HCT116 (cell line): ENCODE measurements at regions not wholly inside any gene's neighbourhood (a gene's known extent, or its start where the extent isn't known, plus 50 kb on each side); places are given as distances from the start of the nearest gene placed in this dataset.

Experiments
- ATAC-seq: fragments of 200-7000 bp; cut with Tn5 transposase; 2 replicates; pipeline ENCODE4 v1.9.1; 2020; ENCODE audit warnings: mild to moderate bottlenecking, moderate library complexity
- BruUV-seq: library from RNA; stranded (reverse); fragments of 400-500 nt; replicated peaks from 2 replicates; lab custom pipeline; 2021; lab: Mats Ljungman, UMichigan
- CTCF ChIA-PET: fragments of 300-600 bp; sonication (Branson Sonifier 250); formaldehyde crosslinking; loops from one replicate; lab custom pipeline; 2021; ENCODE audit warnings: antibody characterized with exemption; lab: Charles Lee
- POLR2A ChIA-PET: fragments of 300-600, 350-600 bp; sonication (Branson Sonifier 250); formaldehyde crosslinking; loops from one replicate; lab custom pipeline; 2021; ENCODE audit warnings: antibody characterized with exemption; lab: Charles Lee
- RAD21 ChIA-PET, 2 experiments: fragments of 300-600 bp; sonication (Branson Sonifier 250); formaldehyde crosslinking; loops; one replicate each; lab custom pipeline; 2023; ENCODE audit warnings: low total read pairs in 2 of 2; ENCODE audit not compliant: uncharacterized antibody in 2 of 2, unreplicated experiment in 2 of 2, low non-redundant PET in 1 of 2; lab: Charles Lee
- DNase-seq: peaks from one replicate; pipeline ENCODE4 v3.0.0-alpha.2; 2010; ENCODE audit warnings: low read depth, low spot score
- H2AFZ ChIP-seq: fragments of 200-600 bp; shearing (Covaris generic), sonication (generic); 2 replicates; pipeline ENCODE4 v1.6.1; 2017; ENCODE audit warnings: low read depth, mixed run types, mixed read lengths, antibody characterized with exemption, low read length; ENCODE audit not compliant: poor library complexity, severe bottlenecking
- H3K27ac ChIP-seq: 2 replicates; pipeline ENCODE4 v1.5.1; 2012; ENCODE audit warnings: low read depth, low read length
- H3K27me3 ChIP-seq: fragments of 200-600 bp; sonication (generic); 2 replicates; pipeline ENCODE4 v1.6.1; 2016; ENCODE audit warnings: mixed run types, low read length, mixed read lengths; ENCODE audit not compliant: insufficient read depth
- H3K36me3 ChIP-seq, 2 experiments: fragments of 200-500 bp in 1 of 2; fragments of 200-600 bp in 1 of 2; sonication (Bioruptor generic) in 1 of 2; sonication (generic) in 1 of 2; 2 replicates each; pipeline versions ENCODE4 v1.5.1 to v1.6.1; 2014 to 2016; ENCODE audit warnings: low read length in 2 of 2, inconsistent platforms in 1 of 2, mixed read lengths in 1 of 2, mixed run types in 1 of 2; ENCODE audit not compliant: insufficient read depth in 2 of 2, control insufficient read depth in 1 of 2
- H3K4me1 ChIP-seq, 2 experiments: fragments of 200-600 bp in 1 of 2; sonication (generic) in 1 of 2; 2 replicates each; pipeline versions ENCODE4 v1.5.1 to v1.6.1; 2012 to 2017; ENCODE audit warnings: low read length in 2 of 2, inconsistent platforms in 1 of 2, mild to moderate bottlenecking in 1 of 2, mixed read lengths in 1 of 2, mixed run types in 1 of 2, moderate library complexity in 1 of 2; ENCODE audit not compliant: insufficient read depth in 2 of 2, control insufficient read depth in 1 of 2
- H3K4me2 ChIP-seq: fragments of 200-600 bp; sonication (generic); 2 replicates; pipeline ENCODE4 v1.6.1; 2017; ENCODE audit warnings: mixed run types, low read length, mixed read lengths
- H3K4me3 ChIP-seq, 2 experiments: fragments of 200-600 bp in 1 of 2; sonication (generic) in 1 of 2; replicated peaks in 1 of 2; 2 replicates each; pipeline ENCODE4 v1.5.1; 2011 to 2016; ENCODE audit warnings: low read length in 2 of 2, control low read depth in 1 of 2, low read depth in 1 of 2, mild to moderate bottlenecking in 1 of 2, mixed read lengths in 1 of 2, mixed run types in 1 of 2
- H3K79me2 ChIP-seq: fragments of 200-600 bp; sonication (generic); 2 replicates; pipeline ENCODE4 v1.6.1; 2017; ENCODE audit warnings: mild to moderate bottlenecking, mixed run types, low read length, moderate library complexity, mixed read lengths; ENCODE audit not compliant: insufficient read depth
- H3K9ac ChIP-seq: fragments of 200-600 bp; sonication (generic); 2 replicates; pipeline ENCODE4 v1.6.1; 2016; ENCODE audit warnings: low read length, mixed read lengths
- H3K9me2 ChIP-seq: fragments of 200-600 bp; sonication (generic), shearing (Covaris generic); 2 replicates; pipeline ENCODE4 v1.6.1; 2017; ENCODE audit warnings: mixed run types, mild to moderate bottlenecking, moderate library complexity; ENCODE audit not compliant: insufficient read depth
- H3K9me3 ChIP-seq, 2 experiments: fragments of 200-500 bp in 1 of 2; fragments of 200-600 bp in 1 of 2; sonication (Bioruptor generic) in 1 of 2; sonication (generic) in 1 of 2; 2 replicates each; pipeline ENCODE4 v1.6.1; 2014 to 2017; ENCODE audit warnings: low read length in 2 of 2, mixed read lengths in 2 of 2, inconsistent platforms in 1 of 2, low read depth in 1 of 2, mild to moderate bottlenecking in 1 of 2, mixed run types in 1 of 2, moderate library complexity in 1 of 2; ENCODE audit not compliant: control insufficient read depth in 1 of 2, insufficient read depth in 1 of 2
- H4K20me1 ChIP-seq: fragments of 200-600 bp; sonication (generic), shearing (Covaris generic); 2 replicates; pipeline ENCODE4 v1.6.1; 2017; ENCODE audit warnings: mixed run types, mild to moderate bottlenecking, moderate library complexity; ENCODE audit not compliant: insufficient read depth
- CBX3 ChIP-seq: IDR thresholded peaks from 2 replicates; pipeline ENCODE4 v1.6.1; 2012; ENCODE audit warnings: low read depth
- EGR1 ChIP-seq: IDR thresholded peaks from 2 replicates; pipeline ENCODE4 v1.6.1; 2012; ENCODE audit warnings: low read depth
- ELF1 ChIP-seq: IDR thresholded peaks from 2 replicates; pipeline ENCODE4 v1.6.1; 2012; ENCODE audit warnings: low read depth, borderline replicate concordance
- EZH2 ChIP-seq: fragments of 200-600 bp; sonication (generic); IDR thresholded peaks from 2 replicates; pipeline ENCODE4 v1.6.1; 2017; ENCODE audit warnings: antibody characterized with exemption, mixed run types
- EZH2phosphoT487 ChIP-seq: fragments of 200-600 bp; IDR thresholded peaks from 2 replicates; pipeline ENCODE4 v1.6.1; 2018; ENCODE audit warnings: antibody characterized with exemption, borderline replicate concordance
- FOSL1 ChIP-seq: IDR thresholded peaks from 2 replicates; pipeline ENCODE4 v1.6.1; 2012; ENCODE audit warnings: low read depth
- JUND ChIP-seq: IDR thresholded peaks from 2 replicates; pipeline ENCODE4 v1.6.1; 2012
- POLR2A ChIP-seq: IDR thresholded peaks from 2 replicates; pipeline ENCODE4 v1.7.0; 2011; ENCODE audit warnings: borderline replicate concordance; ENCODE audit not compliant: insufficient read depth, insufficient read length; ENCODE audit errors: extremely low read depth
- POLR2AphosphoS5 ChIP-seq: IDR thresholded peaks from 2 replicates; pipeline ENCODE4 v1.6.1; 2011; ENCODE audit warnings: mild to moderate bottlenecking, low read depth, low read length, moderate library complexity
- RAD21 ChIP-seq: IDR thresholded peaks from 2 replicates; pipeline ENCODE4 v1.6.1; 2012; ENCODE audit warnings: low read depth, mild to moderate bottlenecking
- REST ChIP-seq: IDR thresholded peaks from 2 replicates; pipeline ENCODE4 v1.6.1; 2012; ENCODE audit warnings: low read depth
- SIN3A ChIP-seq: IDR thresholded peaks from 2 replicates; pipeline ENCODE4 v1.6.1; 2012; ENCODE audit warnings: low read depth
- SP1 ChIP-seq: IDR thresholded peaks from 2 replicates; pipeline ENCODE4 v1.6.1; 2012; ENCODE audit warnings: low read depth
- SRF ChIP-seq: IDR thresholded peaks from 2 replicates; pipeline ENCODE4 v1.6.1; 2012; ENCODE audit warnings: low read depth
- YY1 ChIP-seq: IDR thresholded peaks from 2 replicates; pipeline ENCODE4 v1.6.1; 2011; ENCODE audit warnings: low read length, low read depth, moderate library complexity, mild to moderate bottlenecking; ENCODE audit not compliant: insufficient replicate concordance; ENCODE audit errors: extremely low read depth
- ZBTB33 ChIP-seq: IDR thresholded peaks from 2 replicates; pipeline ENCODE4 v1.6.1; 2011; ENCODE audit warnings: mild to moderate bottlenecking, low read length, moderate library complexity; ENCODE audit not compliant: insufficient replicate concordance; ENCODE audit errors: extremely low read depth
- ZFX ChIP-seq: fragments of 450-650 bp; IDR thresholded peaks from 2 replicates; pipeline ENCODE4 v1.6.1; 2017
- ZNF274 ChIP-seq: fragments of 200-500 bp; sonication (Bioruptor generic); IDR thresholded peaks from 2 replicates; pipeline ENCODE4 v1.6.1; 2014; ENCODE audit warnings: mild to moderate bottlenecking, low read depth, low read length, inconsistent platforms
- intact Hi-C: fragments of 100-400 bp; cut with micrococcal nuclease; formaldehyde crosslinking; loops from 2 replicates; pipeline ENCODE4 v1.10.0; 2022
- TF ChIP-seq, protein P1 (sequence below), 3 experiments: fragments of 200-600 bp in 1 of 3; sonication (generic) in 1 of 3; IDR thresholded peaks in 2 of 3; conservative IDR thresholded peaks in 1 of 3; 2 replicates each; pipeline ENCODE4 v1.5.1; 2012 to 2017; ENCODE audit warnings: low read depth in 2 of 3, low read length in 2 of 3, antibody characterized with exemption in 1 of 3, borderline replicate concordance in 1 of 3, control low read depth in 1 of 3, mild to moderate bottlenecking in 1 of 3, mixed read lengths in 1 of 3, mixed run types in 1 of 3, moderate library complexity in 1 of 3; ENCODE audit not compliant: insufficient read depth in 1 of 3

DNA sequence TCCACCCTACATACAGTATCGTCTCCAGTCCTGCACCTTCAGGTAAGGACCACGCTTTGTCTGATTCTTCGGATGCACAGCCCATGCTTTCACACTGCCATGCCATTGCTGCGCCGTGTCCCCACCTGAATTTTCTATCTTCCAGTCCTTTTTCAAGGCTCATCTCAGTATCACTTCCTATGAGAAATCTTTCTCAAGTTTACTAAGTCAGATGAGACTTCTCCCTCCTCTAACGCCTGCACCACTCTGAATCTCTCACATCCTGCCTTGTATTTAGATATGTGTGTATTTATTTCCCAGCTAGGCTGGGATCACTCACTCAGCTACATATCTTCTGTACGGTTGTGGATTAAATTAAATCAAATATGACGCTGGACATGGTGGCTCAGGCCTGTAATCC is 116.8 kb downstream of the SMIM20 start:
- TF ChIP-seq REST (no peak), EGR1 (no peak), ZNF274 (no peak), YY1 (no peak), SP1 (no peak), CBX3 (no peak), EZH2 (no peak), ZFX (no peak), SRF (no peak), POLR2A (no peak), RAD21 (no peak), POLR2AphosphoS5 (no peak), FOSL1 (no peak), ELF1 (no peak), ZBTB33 (no peak), JUND (no peak), SIN3A (no peak), EZH2phosphoT487 (no peak)
- TF ChIP-seq, protein P1, sequence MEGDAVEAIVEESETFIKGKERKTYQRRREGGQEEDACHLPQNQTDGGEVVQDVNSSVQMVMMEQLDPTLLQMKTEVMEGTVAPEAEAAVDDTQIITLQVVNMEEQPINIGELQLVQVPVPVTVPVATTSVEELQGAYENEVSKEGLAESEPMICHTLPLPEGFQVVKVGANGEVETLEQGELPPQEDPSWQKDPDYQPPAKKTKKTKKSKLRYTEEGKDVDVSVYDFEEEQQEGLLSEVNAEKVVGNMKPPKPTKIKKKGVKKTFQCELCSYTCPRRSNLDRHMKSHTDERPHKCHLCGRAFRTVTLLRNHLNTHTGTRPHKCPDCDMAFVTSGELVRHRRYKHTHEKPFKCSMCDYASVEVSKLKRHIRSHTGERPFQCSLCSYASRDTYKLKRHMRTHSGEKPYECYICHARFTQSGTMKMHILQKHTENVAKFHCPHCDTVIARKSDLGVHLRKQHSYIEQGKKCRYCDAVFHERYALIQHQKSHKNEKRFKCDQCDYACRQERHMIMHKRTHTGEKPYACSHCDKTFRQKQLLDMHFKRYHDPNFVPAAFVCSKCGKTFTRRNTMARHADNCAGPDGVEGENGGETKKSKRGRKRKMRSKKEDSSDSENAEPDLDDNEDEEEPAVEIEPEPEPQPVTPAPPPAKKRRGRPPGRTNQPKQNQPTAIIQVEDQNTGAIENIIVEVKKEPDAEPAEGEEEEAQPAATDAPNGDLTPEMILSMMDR (IDR thresholded peaks at IDR 0.05 in 2 of 3, conservative IDR thresholded peaks at IDR 0.05 in 1 of 3; ENCODE audit: borderline replicate concordance in 1 of 3, insufficient read depth in 1 of 3, low read depth in 2 of 3, low read length in 2 of 3): no peak
- H3K4me3 ChIP-seq: no peak overlapping the region
- ChIA-PET POLR2A (no interaction called here), RAD21 (no interaction called here), CTCF (no interaction called here)
- H3K4me2 ChIP-seq: no peak overlapping the region
- no peak for ATAC-seq
- no TSS peak for BruUV-seq
- intact Hi-C loops: no loop called here
- H3K9me3 ChIP-seq: no peaks in the 10 kb centered on the region
- no peak overlapping the region for H3K9ac ChIP-seq
- H3K9me2 ChIP-seq: no peaks in the 10 kb centered on the region
- no peaks in the 10 kb centered on the region for H3K4me1 ChIP-seq
- H4K20me1 ChIP-seq: no peaks in the 10 kb centered on the region
- H2AFZ ChIP-seq: no peak overlapping the region
- no peak overlapping the region for H3K27ac ChIP-seq
- no peaks in the 10 kb centered on the region for H3K27me3 ChIP-seq
- H3K79me2 ChIP-seq: no peaks in the 10 kb centered on the region
- H3K36me3 ChIP-seq: no peaks in the 10 kb centered on the region
- no peak for DNase-seq
